AG04450 (cell line): ENCODE measurements at regions not wholly inside any gene's neighbourhood (a gene's known extent, or its start where the extent isn't known, plus 50 kb on each side); places are given as distances from the start of the nearest gene placed in this dataset.
"Not testable (repeated sequence)": the region's sequence is repeated elsewhere in the genome, so short reads cannot be mapped to it uniquely, and the experiment has no call there.

Experiments
- CTCF ChIA-PET: fragments of 300-600, 350-600 bp; formaldehyde crosslinking; extraction: SDS; loops from one replicate; lab custom pipeline; 2022; ENCODE audit warnings: antibody characterized with exemption, inconsistent platforms; lab: Charles Lee
- POLR2A ChIA-PET: fragments of 350-600 bp; formaldehyde crosslinking; extraction: SDS; loops from one replicate; lab custom pipeline; 2021; ENCODE audit warnings: antibody characterized with exemption, inconsistent platforms; lab: Yijun Ruan, JAX
- DNase-seq: peaks from one replicate; pipeline ENCODE4 v3.0.0-alpha.2; 2011; ENCODE audit warnings: low read depth, low spot score
- H3K27ac ChIP-seq: one replicate; pipeline ENCODE4 v1.5.1; 2012; ENCODE audit warnings: low read depth, low read length, control low read depth
- H3K27me3 ChIP-seq: one replicate; pipeline ENCODE4 v1.6.0; 2012; ENCODE audit warnings: low read length; ENCODE audit not compliant: control insufficient read depth, insufficient read depth
- H3K4me3 ChIP-seq: 2 replicates; pipeline ENCODE4 v1.5.1; 2011; ENCODE audit warnings: mild to moderate bottlenecking, low read depth, low read length, control low read depth
- H3K9me3 ChIP-seq: 2 replicates; pipeline ENCODE4 v1.5.1; 2012; ENCODE audit warnings: low read length; ENCODE audit not compliant: control insufficient read depth, insufficient read depth
- CTCF ChIP-seq: IDR thresholded peaks from 2 replicates; pipeline ENCODE4 v1.5.1; 2011; ENCODE audit warnings: low read depth, low read length, control low read depth, inconsistent platforms

GRCh38 chr5:143521846-143522400 lies 118.4 kb upstream of the NR3C1 start:
- no peak for TF ChIP-seq CTCF
- ChIA-PET POLR2A (no interaction called here), CTCF (no interaction called here)
- no peak overlapping the region for H3K4me3 ChIP-seq
- DNase-seq, result no peak
- H3K27ac ChIP-seq, result no peak overlapping the region
- H3K9me3 ChIP-seq, result no peaks in the 10 kb centered on the region
- H3K27me3 ChIP-seq, result no peaks in the 10 kb centered on the region

- no peak for TF ChIP-seq CTCF
- Histone ChIP-seq H3K4me3 (no peak overlapping the region), H3K27ac (no peak overlapping the region), H3K9me3 (no peaks in the 10 kb centered on the region), H3K27me3 (no peaks in the 10 kb centered on the region)
- DNase-seq, result no peak
- ChIA-PET POLR2A (no interaction called here), CTCF (no interaction called here)
Observed at GRCh38 chr5:143521141-143521540, 117.7 kb upstream of the NR3C1 start.

GRCh38 chr5:143519215-143519614 lies 115.7 kb upstream of the NR3C1 start:
- H3K9me3 ChIP-seq, POLR2A ChIA-PET, H3K4me3 ChIP-seq, H3K27me3 ChIP-seq, H3K27ac ChIP-seq, DNase-seq, CTCF ChIA-PET: not testable (repeated sequence)

- H3K9me3 ChIP-seq, H3K27me3 ChIP-seq, POLR2A ChIA-PET, H3K27ac ChIP-seq, DNase-seq, H3K4me3 ChIP-seq: not testable (repeated sequence)
- CTCF ChIA-PET, result interaction anchor here (1.2 kb wide), 1 partner anchor 307 kb away, joined by 3 read pairs; no protein-coding TSS in a partner anchor
Observed at GRCh38 chr5:143517824-143518223, 114.3 kb upstream of the NR3C1 start.

GRCh38 chr5:143516249-143516648 lies 112.8 kb upstream of the NR3C1 start:
- Histone ChIP-seq H3K9me3 (no peaks in the 10 kb centered on the region), H3K4me3 (no peak overlapping the region), H3K27ac (no peak overlapping the region), H3K27me3 (no peaks in the 10 kb centered on the region)
- ChIA-PET POLR2A (no interaction called here), CTCF (no interaction called here)
- no peak for DNase-seq
- TF ChIP-seq CTCF, result no peak

GRCh38 chr5:143515829-143516228 lies 112.3 kb upstream of the NR3C1 start:
- no peaks in the 10 kb centered on the region for H3K9me3 ChIP-seq
- H3K27me3 ChIP-seq, result no peaks in the 10 kb centered on the region
- POLR2A ChIA-PET, result no interaction called here
- CTCF ChIA-PET, result no interaction called here
- DNase-seq, result no peak
- H3K4me3 ChIP-seq, result no peak overlapping the region
- no peak for TF ChIP-seq CTCF
- no peak overlapping the region for H3K27ac ChIP-seq
